D721Med (cell line): ENCODE measurements at regions not wholly inside any gene's neighbourhood (a gene's known extent, or its start where the extent isn't known, plus 50 kb on each side); places are given as distances from the start of the nearest gene placed in this dataset.

ENCODE experiments used
- DNase-seq: peaks from one replicate; pipeline ENCODE4 v3.0.0; 2011; ENCODE audit warnings: low spot score; ENCODE audit not compliant: insufficient read length
- FAIRE-seq: peaks from 2 replicates; lab custom pipeline; 2011; peaks lifted over from hg19 to GRCh38; lab: Jason Lieb, UNC
- CTCF ChIP-seq: IDR thresholded peaks from 2 replicates; pipeline ENCODE4 v1.5.1; 2012; ENCODE audit warnings: mild to moderate bottlenecking, control low read depth; ENCODE audit not compliant: insufficient read depth; ENCODE audit errors: missing control alignments

GRCh38 chr10:24086296-24087086, 122.4 kb upstream of the KIAA1217 start:
- DNase-seq, result no peak
- FAIRE-seq, result no peak
- no peak for TF ChIP-seq CTCF

- no peak for TF ChIP-seq CTCF
- FAIRE-seq (no peak), DNase-seq (no peak)
These were observed 117.7 kb upstream of the KIAA1217 start for GRCh38 chr10:24091256-24091655.

- TF ChIP-seq CTCF, result no peak
- DNase-seq (no peak), FAIRE-seq (no peak)
These were observed 112.7 kb upstream of the KIAA1217 start for GRCh38 chr10:24096281-24096680.

GRCh38 chr10:24097751-24098207, 111.2 kb upstream of the KIAA1217 start:
- no peak for DNase-seq
- no peak for TF ChIP-seq CTCF
- no peak for FAIRE-seq

GRCh38 chr10:24104895-24105294, 104.0 kb upstream of the KIAA1217 start:
- no peak for FAIRE-seq
- TF ChIP-seq CTCF, result no peak
- no peak for DNase-seq

GRCh38 chr10:24113901-24114300, 95.0 kb upstream of the KIAA1217 start:
- FAIRE-seq, result no peak

More at GRCh38 chr10:24113901-24114300, 95.0 kb upstream of the KIAA1217 start:
- no peak for DNase-seq
- no peak for TF ChIP-seq CTCF
